ENCODE measurements at regions not wholly inside any gene's neighbourhood (a gene's known extent, or its start where the extent isn't known, plus 50 kb on each side); places are given as distances from the start of the nearest gene placed in this dataset.
"Not testable (repeated sequence)": the region's sequence is repeated elsewhere in the genome, so short reads cannot be mapped to it uniquely, and the experiment has no call there.

- no peak for DNase-seq
Observed at GRCh38 chr13:87878706-87879105, 207.5 kb downstream of the SLITRK5 start.

DNA sequence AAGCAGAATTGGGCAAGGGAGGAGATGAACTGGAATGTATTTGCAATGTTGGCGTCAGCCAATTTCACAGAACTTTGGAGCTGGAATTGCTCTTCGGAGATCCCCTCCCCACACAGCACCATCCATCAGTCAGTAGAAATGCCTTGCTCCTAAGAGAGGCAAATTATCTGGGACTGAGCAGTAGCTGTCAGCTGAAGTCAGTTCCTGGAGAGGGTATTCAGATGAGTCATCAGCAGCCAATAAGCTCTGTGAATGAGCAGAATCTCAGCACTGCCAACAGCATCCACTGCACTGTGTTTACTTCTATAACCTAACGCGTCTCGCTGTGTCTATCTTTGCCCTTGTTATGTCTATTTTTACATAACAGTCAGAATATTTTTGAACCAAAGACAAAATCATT, 213.7 kb downstream of the SLITRK5 start:
- no peak for DNase-seq

- peak; percentile 12 for DNase-seq
Observed at GRCh38 chr13:87887459-87888123, 216.4 kb downstream of the SLITRK5 start.

- no peak for DNase-seq
Observed at GRCh38 chr13:87889254-87889653, 218.1 kb downstream of the SLITRK5 start.

GRCh38 chr13:87893186-87893585, 222.0 kb downstream of the SLITRK5 start:
- DNase-seq, result no peak

GRCh38 chr13:87894059-87894458, 222.9 kb downstream of the SLITRK5 start:
- DNase-seq, result no peak

DNA sequence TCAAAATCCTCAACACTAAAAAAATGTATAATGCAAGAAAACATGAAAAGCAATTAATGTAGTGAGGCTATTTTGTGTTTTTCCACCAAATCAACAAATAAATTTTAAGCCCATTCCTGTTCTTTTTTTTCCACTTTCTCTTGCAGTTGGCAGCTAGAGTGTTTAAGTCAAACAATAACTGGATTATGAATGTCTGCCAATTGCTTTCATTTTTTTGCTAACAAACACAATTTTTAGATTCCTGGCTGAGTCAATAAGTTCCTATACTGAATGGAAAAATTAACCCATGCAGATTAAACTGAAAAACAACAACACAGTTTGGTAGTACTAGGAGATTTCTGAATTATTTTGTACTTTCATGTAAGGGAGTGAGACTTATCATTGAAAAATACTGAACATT, 232.4 kb downstream of the SLITRK5 start:
- DNase-seq, result no peak

DNA sequence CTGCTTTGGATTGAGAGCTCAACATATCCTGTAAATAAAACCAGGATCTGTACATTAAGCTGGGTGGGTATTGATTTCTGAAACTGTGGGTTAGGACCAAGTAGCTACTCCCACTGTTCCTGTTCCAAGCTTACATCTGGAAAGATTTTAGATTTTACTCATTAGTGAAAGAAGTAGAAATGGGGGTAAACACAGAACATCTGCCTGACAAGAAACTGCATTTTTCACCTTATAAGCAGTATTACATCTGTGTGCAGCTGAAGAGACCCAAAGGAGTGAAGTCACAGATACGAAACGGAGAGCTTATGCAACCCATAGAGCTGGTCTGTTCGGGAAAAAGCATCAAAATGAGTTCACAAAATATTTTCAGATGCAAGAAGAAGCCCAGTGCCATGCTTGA, 235.2 kb downstream of the SLITRK5 start:
- DNase-seq, result no peak

- no peak for DNase-seq
Observed at GRCh38 chr13:87907202-87907601, 236.0 kb downstream of the SLITRK5 start.

GRCh38 chr13:87919956-87920355, 248.8 kb downstream of the SLITRK5 start:
- no peak for DNase-seq

DNA sequence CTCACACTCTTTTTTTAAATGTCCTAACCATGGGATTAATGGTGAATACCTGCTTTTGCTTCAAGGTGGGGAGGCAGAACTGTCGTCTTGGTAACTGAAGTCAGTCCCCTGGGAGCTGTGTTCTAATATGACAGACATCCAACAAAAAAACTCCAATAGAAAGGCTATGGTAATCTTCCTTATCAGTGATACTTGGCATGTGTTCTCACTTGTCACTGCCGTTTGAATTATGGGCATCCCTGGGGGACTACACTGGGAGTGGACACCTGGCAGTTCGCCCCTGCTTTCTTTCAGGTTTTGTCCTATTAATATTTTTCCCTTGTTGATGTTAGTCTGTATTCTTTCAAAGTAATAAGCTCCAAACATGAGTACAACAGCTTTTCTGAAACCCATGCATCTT, 252.6 kb downstream of the SLITRK5 start:
- DNase-seq, result no peak

DNA sequence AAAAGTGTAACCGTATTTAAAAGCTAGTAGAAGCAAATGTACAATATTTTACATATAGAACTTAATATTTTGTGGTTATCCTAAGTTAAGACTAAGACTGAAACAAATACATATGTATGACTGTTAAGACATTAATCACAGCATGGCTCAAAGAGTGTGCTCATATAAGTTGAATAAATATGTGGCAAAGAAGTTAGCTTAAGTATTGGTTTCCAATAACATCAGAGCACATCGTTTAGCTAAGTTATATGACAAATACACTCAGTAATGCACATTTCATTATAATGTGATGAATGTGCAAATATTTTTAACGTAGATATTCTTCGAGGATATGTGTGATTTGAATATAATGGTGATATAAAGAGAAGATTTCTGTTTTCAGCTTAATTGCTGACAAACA, 253.8 kb downstream of the SLITRK5 start:
- no peak for DNase-seq

GRCh38 chr13:87940776-87941175, 269.6 kb downstream of the SLITRK5 start:
- no peak for DNase-seq

GRCh38 chr13:87941226-87941625, 270.1 kb downstream of the SLITRK5 start:
- no peak for DNase-seq

DNA sequence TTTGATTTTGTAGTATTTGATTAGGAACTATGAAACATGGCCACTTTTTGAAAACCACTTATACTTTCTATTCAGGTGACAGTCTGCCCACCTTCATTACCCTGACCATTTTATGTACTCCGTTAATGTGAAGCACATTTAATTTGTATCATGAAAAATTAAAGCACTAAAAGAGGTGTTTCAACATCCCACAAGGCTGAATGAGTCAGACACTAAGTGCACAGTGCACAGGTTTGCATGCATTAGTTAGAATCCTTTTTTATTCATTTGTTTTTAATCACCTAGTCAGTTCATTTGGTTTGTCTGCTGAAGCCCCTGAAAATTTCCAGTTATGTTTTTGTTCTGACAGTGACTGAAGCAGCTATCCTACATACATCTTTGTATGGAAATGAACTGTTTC, 271.0 kb downstream of the SLITRK5 start:
- DNase-seq, result no peak

- DNase-seq, result no peak
Observed at GRCh38 chr13:87944038-87944437, 272.9 kb downstream of the SLITRK5 start.

DNA sequence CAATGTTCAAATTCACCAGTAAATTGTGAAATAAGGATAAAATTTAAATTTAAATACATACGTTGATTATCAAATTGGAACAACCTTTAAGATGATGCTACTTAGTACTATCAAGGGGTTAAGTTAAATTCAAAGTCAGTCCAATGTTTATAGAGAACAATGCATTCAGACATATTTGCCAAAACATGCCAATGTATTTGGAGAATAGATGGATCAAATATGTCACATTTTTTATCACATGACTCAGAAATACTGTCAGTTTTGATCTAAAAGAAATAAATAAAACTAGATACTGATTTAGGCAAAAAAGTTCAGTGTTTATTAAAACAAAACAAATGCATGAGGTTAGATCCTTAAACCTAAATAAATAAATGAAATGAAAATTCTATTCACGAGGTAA, 281.2 kb downstream of the SLITRK5 start:
- DNase-seq, result no peak

- no peak for DNase-seq
Observed at GRCh38 chr13:87953381-87953780, 282.2 kb downstream of the SLITRK5 start.

DNA sequence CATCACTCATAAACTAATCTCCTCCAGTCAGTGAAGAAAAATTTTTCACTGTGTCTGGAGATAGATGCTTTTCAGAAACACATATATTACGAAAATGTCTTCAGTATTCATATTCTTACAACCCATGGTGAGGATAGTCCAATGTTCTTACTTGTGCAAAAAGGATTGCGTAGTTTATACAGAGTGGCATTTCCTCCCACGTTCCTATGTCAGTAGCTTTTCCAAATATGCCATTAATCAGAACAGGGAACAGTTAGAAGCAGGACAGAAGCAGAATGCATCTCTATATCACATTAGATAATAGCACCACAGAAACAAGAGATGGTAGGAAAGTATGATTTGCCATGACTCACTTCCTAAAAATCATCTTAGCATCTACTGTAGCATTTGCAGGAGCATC, 282.9 kb downstream of the SLITRK5 start:
- no peak for DNase-seq

GRCh38 chr13:87961546-87961945, 290.4 kb downstream of the SLITRK5 start:
- no peak for DNase-seq

DNA sequence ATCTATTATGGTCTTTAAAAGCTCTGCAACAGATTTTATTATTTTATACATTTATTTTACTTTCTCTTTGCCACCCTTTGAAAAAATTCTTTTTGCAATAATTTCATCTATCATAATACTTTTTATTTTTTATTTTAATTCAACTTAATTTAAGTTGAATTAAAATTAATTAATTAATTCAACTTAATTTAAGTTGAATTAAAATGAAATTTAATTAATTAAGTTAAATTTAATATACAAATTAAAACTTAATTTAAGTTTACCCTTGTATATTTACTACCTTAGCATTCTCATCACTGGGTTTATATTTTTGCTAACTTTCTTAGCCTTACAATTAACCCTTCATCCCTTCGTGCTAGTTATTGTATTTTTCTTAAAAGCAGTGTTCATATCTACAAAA, 301.4 kb downstream of the SLITRK5 start:
- no peak for DNase-seq

DNA sequence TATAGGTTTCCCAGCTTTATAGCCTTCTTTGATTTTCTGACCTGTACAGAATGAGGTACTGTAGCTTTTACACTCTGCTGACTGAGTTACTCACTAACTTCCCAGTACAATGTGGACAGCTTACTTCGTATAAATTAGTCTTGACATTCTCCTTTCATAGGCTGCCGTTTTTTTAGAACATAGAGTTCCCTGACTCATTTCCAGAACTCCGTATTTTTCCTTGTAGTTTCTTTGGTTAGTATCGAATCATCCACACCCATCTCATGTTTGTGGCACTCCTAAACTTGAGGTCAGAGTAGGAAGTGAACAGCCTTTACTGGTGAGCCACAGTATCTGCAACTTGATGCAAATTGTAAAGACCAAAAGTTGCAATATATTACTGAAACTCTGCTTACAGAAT, 303.9 kb downstream of the SLITRK5 start:
- no peak for DNase-seq

DNA sequence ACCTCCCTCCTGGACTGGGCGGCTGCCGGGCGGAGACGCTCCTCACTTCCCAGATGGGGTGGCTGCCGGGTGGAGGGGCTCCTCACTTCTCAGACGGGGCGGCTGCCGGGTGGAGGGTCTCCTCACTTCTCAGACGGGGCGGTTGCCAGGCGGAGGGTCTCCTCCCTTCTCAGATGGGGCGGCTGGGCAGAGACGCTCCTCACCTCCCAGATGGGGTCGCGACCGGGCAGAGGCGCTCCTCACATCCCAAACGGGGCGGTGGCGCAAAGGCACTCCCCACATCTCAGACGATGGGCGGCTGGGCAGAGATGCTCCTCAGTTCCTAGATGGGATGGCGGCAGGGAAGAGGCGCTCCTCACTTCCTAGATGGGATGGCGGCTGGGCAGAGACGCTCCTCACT, 305.5 kb downstream of the SLITRK5 start:
- DNase-seq, result not testable (repeated sequence)

DNA sequence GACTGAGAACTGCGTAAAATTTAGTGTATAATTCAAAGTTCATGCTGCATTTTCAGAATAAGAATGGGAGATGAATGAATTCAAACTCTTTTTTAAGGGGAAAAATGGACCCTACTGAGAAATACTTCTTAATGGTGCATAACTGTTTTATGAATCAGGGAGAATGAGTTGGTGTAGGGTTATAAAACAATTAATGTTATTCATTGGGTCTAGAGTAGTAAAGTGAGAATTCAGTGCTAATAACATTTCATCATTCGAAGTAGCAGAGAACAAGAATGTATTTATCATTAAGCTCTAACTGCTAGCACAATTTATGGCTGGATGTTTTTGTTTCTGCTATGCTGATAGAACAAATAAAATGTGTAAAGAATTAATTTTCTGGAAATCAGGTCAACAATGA, 310.2 kb downstream of the SLITRK5 start:
- DNase-seq, result no peak

DNA sequence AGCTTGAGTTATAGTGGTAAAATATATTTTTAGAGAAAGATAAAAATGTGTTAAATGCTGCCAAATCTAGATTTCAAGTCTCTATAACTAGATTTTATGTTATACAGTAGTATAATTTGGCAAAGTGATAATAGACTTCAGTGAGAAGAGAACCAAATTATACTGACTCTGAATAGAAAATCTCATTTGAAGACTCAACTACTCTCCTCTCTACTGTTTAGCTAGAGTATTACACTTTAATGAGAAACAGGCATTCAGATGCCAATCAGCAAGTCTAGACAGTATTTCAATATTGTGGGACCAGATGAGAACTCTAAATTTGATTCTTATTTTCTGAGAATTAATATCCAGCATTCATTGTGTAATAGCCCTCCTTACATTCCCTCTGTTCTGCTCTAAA, 311.2 kb downstream of the SLITRK5 start:
- no peak for DNase-seq
